Muscle of leg (tissue), 3 donors: ENCODE measurements at regions not wholly inside any gene's neighbourhood (a gene's known extent, or its start where the extent isn't known, plus 50 kb on each side); places are given as distances from the start of the nearest gene placed in this dataset.
"Not testable (repeated sequence)": the region's sequence is repeated elsewhere in the genome, so short reads cannot be mapped to it uniquely, and the experiment has no call there.

Experiments used
- DNase-seq: peaks from one replicate; pipeline ENCODE4 v3.0.0; 2013
- H3K27ac ChIP-seq: one replicate; pipeline ENCODE4 v1.5.1; 2013; ENCODE audit warnings: mild to moderate bottlenecking, low read length, control low read depth
- H3K27me3 ChIP-seq: one replicate; pipeline ENCODE4 v1.6.1; 2013; ENCODE audit warnings: low read length; ENCODE audit not compliant: control insufficient read depth, insufficient read depth
- H3K36me3 ChIP-seq: one replicate; pipeline ENCODE4 v1.6.1; 2013; ENCODE audit warnings: low read length; ENCODE audit not compliant: control insufficient read depth, insufficient read depth
- H3K4me1 ChIP-seq: one replicate; pipeline ENCODE4 v1.6.1; 2013; ENCODE audit warnings: low read length; ENCODE audit not compliant: control insufficient read depth, insufficient read depth
- H3K4me3 ChIP-seq: one replicate; pipeline ENCODE4 v1.5.1; 2013; ENCODE audit warnings: low read length, control low read depth
- H3K9me3 ChIP-seq: replicated peaks from 2 replicates; pipeline ENCODE4 v1.6.1; 2013; ENCODE audit warnings: low read depth, low read length; ENCODE audit not compliant: control insufficient read depth
- WGBS: methylation state at CpG from one replicate; pipeline ENCODE4 v1.1.5; 2013; ENCODE audit warnings: missing lambda C conversion rate; ENCODE audit not compliant: insufficient coverage; 5-methylcytosine and 5-hydroxymethylcytosine counted together

DNA sequence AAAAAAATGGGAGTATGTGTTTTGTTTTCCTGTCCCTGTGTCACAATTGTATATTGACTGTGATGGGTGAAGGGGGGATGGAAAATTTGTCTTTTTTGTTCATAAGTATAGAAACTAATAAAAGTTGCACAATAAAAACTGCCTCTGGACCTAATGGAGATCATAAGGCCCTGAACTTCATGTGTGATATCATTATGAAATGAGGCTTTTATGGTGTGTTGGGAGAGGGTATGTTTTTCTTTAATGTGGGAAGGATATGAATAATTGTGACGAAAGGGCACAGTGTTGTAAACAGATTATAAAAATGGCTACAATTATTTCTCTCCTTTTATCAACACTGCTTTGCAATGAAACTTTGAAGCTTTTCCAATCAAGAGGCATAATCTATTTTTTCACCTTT lies 1889.3 kb upstream of the CELF4 start:
- peaks cover 5% of the 10 kb centered on the region for H3K4me1 ChIP-seq
- DNase-seq, result no peak
- no peaks in the 10 kb centered on the region for H3K9me3 ChIP-seq
- no CpG with 5 or more reads among the region's 1 CpG for WGBS
- H3K27me3 ChIP-seq, result no peaks in the 10 kb centered on the region
- peak overlapping the region; percentile 62 for H3K27ac ChIP-seq
- no peak overlapping the region for H3K4me3 ChIP-seq
- H3K36me3 ChIP-seq, result no peaks in the 10 kb centered on the region

DNA sequence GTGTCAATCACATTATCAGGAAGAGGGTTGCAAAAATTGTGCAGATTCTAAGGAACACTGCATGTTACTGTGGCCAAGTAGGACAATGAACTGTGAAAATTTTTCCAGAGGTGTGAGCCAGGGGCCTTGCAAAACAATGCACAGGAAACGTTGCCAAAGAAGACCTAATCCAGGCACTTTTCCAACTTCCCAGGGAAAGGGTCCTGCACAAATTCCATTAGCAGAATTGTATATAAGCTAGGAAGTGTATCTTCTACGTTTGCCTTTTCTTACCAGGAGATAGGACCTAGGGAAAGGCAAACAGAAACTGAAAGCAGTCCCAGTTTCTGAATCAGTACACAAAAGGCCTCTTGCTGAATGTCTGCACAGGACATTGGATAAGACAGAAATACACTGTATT lies 1888.3 kb upstream of the CELF4 start:
- peaks cover 5% of the 10 kb centered on the region for H3K4me1 ChIP-seq
- DNase-seq, result peak; percentile 98
- no peaks in the 10 kb centered on the region for H3K36me3 ChIP-seq
- H3K4me3 ChIP-seq, result no peak overlapping the region
- H3K9me3 ChIP-seq, result no peaks in the 10 kb centered on the region
- H3K27ac ChIP-seq, result peak overlapping the region; percentile 62
- WGBS, result no CpG with 5 or more reads among the region's 2 CpGs
- H3K27me3 ChIP-seq, result no peaks in the 10 kb centered on the region

DNA sequence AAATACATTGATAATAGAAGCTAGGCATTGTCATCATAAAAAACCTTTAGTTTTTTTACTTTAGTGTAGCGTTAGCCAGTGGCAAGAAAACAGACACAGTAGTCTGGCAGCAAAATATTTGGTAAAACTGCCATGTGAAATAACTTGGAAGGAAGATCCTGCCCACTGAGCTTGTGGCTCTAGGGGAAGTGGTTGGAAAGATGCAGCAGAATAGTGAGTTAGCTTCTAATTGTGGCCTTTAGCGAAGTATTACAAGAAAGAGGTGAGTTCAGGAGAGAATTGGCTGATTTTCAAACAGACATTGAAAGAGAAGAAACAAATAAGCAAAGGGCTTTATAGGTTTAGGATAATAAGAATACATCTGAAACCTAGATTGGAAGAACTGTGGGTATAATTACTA lies 1887.8 kb upstream of the CELF4 start:
- Histone ChIP-seq H3K4me1 (peaks cover 5% of the 10 kb centered on the region), H3K9me3 (no peaks in the 10 kb centered on the region), H3K36me3 (no peaks in the 10 kb centered on the region), H3K4me3 (no peak overlapping the region), H3K27ac (peak overlapping the region; percentile 62), H3K27me3 (no peaks in the 10 kb centered on the region)
- DNase-seq, result peak; percentile 40
- WGBS, result 28% methylated on average over 2 of the region's 2 CpGs

DNA sequence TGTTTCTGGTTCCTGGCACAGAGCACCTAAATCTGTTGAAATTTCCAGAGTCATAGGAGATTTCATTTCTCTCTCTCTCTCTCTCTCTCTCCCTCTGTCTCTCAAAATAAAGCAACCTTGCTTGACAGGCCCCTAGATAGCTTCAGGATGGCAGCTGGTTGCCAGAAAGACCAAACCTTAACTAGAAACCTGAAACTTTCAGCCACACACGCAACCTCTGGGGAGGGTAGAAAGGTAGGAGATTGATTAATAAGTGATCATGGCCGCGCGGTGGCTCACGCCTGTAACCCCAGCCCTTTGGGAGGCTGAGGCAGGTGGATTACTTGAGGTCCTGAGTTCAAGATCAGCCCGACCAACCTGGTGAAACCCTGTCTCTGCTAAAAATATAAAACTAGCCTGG lies 1885.4 kb upstream of the CELF4 start:
- Histone ChIP-seq H3K4me3 (no peak overlapping the region), H3K27me3 (no peaks in the 10 kb centered on the region), H3K4me1 (peaks cover 5% of the 10 kb centered on the region), H3K9me3 (no peaks in the 10 kb centered on the region), H3K27ac (no peak overlapping the region), H3K36me3 (no peaks in the 10 kb centered on the region)
- WGBS, result 100% methylated on average over 2 of the region's 6 CpGs
- DNase-seq, result no peak

DNA sequence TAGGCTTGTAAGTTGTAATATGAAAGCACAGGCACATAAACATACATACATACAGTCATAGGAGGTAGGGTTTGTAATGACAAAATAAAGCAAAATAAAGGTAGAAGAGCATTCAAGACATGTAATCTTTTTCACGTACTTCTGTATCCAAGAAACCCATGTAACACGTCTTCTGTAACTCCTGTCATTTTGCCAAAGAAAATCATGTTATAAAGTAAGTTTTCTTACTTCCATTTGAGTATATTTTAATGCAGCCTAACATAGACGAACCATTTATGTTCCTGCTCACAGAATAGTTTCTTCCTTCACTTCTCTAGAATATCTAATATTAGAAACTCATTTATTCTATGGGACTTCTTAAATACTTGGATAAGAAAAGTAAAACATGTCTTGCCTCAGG lies 1884.0 kb upstream of the CELF4 start:
- Histone ChIP-seq H3K4me3 (no peak overlapping the region), H3K9me3 (no peaks in the 10 kb centered on the region), H3K36me3 (no peaks in the 10 kb centered on the region), H3K27me3 (no peaks in the 10 kb centered on the region), H3K4me1 (peaks cover 3% of the 10 kb centered on the region), H3K27ac (no peak overlapping the region)
- no CpG with 5 or more reads among the region's 3 CpGs for WGBS
- peak; percentile 38 for DNase-seq

DNA sequence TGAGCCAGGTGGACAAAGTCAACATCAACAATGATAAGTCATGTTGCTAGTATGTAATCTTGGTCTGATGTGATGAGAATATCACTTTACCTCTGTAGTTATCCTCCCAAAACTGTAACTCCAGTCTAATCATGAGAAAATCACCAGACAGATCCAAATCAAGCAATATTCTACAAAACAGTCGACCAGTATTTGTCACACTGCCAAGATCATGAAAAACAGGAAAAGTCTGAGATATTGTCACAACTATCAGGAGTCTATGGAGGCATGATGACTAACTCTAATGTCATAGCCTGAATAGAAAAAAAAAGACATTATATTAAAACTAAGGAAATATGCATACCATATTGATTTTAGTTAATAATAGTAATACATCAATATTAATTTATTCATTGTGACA lies 1883.3 kb upstream of the CELF4 start:
- Histone ChIP-seq H3K9me3 (no peaks in the 10 kb centered on the region), H3K4me1 (peaks cover 3% of the 10 kb centered on the region), H3K27ac (no peak overlapping the region), H3K27me3 (no peaks in the 10 kb centered on the region), H3K4me3 (no peak overlapping the region), H3K36me3 (no peaks in the 10 kb centered on the region)
- DNase-seq, result no peak
- no CpG with 5 or more reads among the region's 1 CpG for WGBS

DNA sequence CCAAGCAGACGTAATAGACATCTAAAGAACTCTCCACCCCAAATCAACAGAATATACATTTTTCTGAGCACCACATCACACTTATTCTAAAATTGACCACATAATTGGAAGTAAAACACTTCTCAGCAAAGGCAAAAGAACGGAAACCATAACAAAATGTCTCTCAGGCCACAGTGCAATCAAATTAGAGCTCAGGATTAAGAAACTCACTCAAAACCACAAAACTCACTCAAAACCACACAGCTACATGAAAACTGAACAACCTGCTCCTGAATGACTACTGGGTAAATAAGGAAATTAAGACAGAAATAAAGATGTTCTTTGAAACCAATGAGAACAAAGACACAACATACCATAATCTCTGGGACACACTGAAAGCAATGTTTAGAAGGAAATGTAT lies 1879.4 kb upstream of the CELF4 start:
- not testable (repeated sequence) for H3K9me3 ChIP-seq, H3K36me3 ChIP-seq, DNase-seq

DNA sequence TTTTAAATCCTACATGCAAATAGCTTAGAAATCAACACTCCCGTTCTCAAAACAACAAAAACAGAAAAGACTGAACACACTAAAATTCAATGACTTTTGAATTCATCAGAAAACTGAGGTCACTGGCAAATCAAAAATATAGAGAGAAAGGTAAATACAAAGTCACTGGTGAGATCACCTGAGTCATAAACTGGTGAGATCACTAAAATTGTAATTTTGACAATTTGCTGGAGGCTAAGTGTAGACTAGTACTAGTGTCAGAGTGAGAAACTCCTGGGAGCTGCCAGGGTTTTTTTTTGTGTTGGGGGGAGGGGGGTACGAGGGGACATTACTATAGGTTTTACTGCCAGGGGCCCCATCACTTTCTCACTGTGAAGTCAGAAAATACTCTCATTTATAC lies 1876.0 kb upstream of the CELF4 start:
- no CpG with 5 or more reads among the region's 2 CpGs for WGBS

More for the DNA sequence above, 1879.4 kb upstream of the CELF4 start:
- H3K4me3 ChIP-seq, H3K27ac ChIP-seq, H3K27me3 ChIP-seq, H3K4me1 ChIP-seq: not testable (repeated sequence)
- no CpG with 5 or more reads among the region's 2 CpGs for WGBS

DNA sequence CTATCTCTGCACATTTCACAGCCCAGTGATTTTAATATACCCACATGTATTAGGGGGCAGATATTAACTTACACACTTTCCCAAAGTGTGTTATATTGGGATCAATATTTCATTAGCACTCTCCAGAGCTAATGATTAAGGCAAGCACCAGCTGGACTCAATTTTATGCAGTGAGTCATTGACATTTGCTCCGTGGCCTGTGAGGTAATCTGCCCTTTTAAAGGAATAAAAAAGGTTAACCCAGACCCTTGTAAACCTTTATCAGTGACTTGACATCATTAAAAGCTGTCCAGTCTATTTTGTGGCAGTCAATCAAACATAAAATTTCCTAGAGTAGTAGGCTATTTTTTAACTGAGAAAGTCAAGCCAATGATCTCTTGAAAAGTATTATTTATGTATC lies 1870.4 kb upstream of the CELF4 start:
- Histone ChIP-seq H3K27me3 (no peaks in the 10 kb centered on the region), H3K9me3 (no peaks in the 10 kb centered on the region), H3K4me1 (no peaks in the 10 kb centered on the region), H3K36me3 (no peaks in the 10 kb centered on the region), H3K4me3 (no peak overlapping the region), H3K27ac (no peak overlapping the region)
- no CpG with 5 or more reads among the region's 1 CpG for WGBS
- no peak for DNase-seq

More for the DNA sequence above, 1876.0 kb upstream of the CELF4 start:
- Histone ChIP-seq H3K27ac (no peak overlapping the region), H3K36me3 (no peaks in the 10 kb centered on the region), H3K9me3 (no peaks in the 10 kb centered on the region), H3K4me3 (no peak overlapping the region), H3K27me3 (no peaks in the 10 kb centered on the region), H3K4me1 (no peaks in the 10 kb centered on the region)
- no peak for DNase-seq

DNA sequence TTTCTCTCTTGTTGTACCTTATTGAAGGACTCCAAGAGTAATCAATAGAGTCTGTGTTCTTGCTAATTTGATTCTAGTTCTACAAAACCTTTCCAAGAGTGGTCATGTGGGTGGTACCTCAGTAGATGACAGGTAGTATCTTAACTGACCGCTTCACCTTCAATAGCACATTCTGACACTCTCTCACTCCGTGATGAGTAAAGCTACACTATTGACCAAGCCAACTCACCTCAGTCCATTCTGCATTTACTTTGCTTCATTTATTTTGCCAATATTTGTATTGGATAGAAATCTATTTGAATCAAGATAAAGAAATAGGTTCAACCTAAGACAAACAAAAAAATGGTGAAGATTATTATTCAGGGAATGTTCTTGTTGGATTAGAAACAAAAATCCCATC lies 1869.6 kb upstream of the CELF4 start:
- Histone ChIP-seq H3K27me3 (no peaks in the 10 kb centered on the region), H3K27ac (no peak overlapping the region), H3K4me3 (no peak overlapping the region), H3K9me3 (no peaks in the 10 kb centered on the region), H3K4me1 (no peaks in the 10 kb centered on the region), H3K36me3 (no peaks in the 10 kb centered on the region)
- no CpG with 5 or more reads among the region's 2 CpGs for WGBS
- DNase-seq, result no peak

DNA sequence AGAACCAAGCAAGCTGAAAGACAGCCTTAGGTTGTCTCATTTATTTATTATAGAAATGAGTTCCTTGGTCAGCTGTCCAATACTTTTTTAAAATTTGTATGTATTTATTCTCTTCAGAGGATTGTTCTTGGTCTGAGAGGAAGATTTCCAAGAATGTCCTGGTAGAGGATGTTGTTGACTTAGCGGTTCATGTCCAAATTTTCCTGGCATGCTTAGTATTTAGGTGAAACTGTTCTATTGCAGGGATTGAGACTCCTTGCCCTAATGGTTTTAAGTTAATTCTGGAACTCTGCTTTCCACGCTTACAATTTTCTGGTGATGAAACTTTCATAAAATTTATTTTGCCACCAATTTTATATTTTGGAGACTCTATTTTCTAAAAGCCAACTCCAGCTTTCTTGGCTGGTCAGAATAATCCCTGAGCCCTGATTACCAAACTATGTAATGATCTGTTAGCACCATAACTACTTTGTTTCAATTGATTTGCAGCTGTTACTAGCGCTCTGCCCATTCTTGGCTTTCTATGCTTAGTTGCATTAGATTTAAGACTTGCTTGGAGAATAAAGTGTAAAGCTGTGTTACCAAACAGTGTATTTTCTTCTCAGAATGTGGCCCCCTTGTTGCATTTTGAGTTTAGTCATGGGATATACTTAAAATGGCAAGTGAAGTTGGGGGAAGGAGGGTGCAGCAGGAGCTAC lies 1868.8 kb upstream of the CELF4 start:
- peak; percentile 91 for DNase-seq
- Histone ChIP-seq H3K27me3 (no peaks in the 10 kb centered on the region), H3K4me1 (no peaks in the 10 kb centered on the region), H3K36me3 (no peaks in the 10 kb centered on the region), H3K4me3 (no peak overlapping the region), H3K27ac (no peak overlapping the region), H3K9me3 (no peaks in the 10 kb centered on the region)
- no CpG with 5 or more reads among the region's 3 CpGs for WGBS
